ENCODE measurements at regions not wholly inside any gene's neighbourhood (a gene's known extent, or its start where the extent isn't known, plus 50 kb on each side); places are given as distances from the start of the nearest gene placed in this dataset.

- FAIRE-seq, result no peak
- no peak for TF ChIP-seq CTCF (IDR thresholded peaks at IDR 0.05; ENCODE audit: insufficient read depth, missing control alignments)
- no peak for DNase-seq (ENCODE audit: insufficient read length, low spot score)
These were observed 210.8 kb downstream of the TBC1D2B start for GRCh38 chr15:77866596-77867125.

DNA sequence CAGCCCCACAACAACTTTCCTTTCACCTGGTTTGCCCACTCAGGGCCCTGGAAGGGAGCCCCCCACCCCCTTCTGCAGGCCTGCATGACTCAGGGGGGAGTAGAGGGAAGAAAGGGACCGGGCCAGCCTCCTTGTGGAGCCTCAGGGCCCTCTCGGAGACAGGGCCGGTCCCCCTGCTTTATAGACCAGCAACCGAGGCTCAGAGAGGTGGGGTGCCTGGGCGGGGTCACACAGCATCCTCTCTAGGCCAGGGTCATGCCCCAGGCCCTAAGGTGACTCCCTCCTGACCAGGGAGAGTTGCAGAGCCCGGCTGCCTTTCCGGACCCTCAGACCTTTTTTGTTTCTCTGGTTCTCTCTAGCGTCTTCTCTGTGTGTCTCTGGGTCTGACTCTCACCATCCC is 211.3 kb downstream of the TBC1D2B start:
- TF ChIP-seq CTCF (IDR thresholded peaks at IDR 0.05; ENCODE audit: insufficient read depth, missing control alignments), result no peak
- no peak for FAIRE-seq
- no peak for DNase-seq (ENCODE audit: insufficient read length, low spot score)

GRCh38 chr15:77865701-77866100 is 211.8 kb downstream of the TBC1D2B start:
- no peak for TF ChIP-seq CTCF (IDR thresholded peaks at IDR 0.05; ENCODE audit: insufficient read depth, missing control alignments)
- DNase-seq (ENCODE audit: insufficient read length, low spot score), result no peak
- FAIRE-seq, result no peak

GRCh38 chr15:77865106-77865610 is 212.4 kb downstream of the TBC1D2B start:
- no peak for FAIRE-seq
- DNase-seq (ENCODE audit: insufficient read length, low spot score), result no peak
- no peak for TF ChIP-seq CTCF (IDR thresholded peaks at IDR 0.05; ENCODE audit: insufficient read depth, missing control alignments)

DNA sequence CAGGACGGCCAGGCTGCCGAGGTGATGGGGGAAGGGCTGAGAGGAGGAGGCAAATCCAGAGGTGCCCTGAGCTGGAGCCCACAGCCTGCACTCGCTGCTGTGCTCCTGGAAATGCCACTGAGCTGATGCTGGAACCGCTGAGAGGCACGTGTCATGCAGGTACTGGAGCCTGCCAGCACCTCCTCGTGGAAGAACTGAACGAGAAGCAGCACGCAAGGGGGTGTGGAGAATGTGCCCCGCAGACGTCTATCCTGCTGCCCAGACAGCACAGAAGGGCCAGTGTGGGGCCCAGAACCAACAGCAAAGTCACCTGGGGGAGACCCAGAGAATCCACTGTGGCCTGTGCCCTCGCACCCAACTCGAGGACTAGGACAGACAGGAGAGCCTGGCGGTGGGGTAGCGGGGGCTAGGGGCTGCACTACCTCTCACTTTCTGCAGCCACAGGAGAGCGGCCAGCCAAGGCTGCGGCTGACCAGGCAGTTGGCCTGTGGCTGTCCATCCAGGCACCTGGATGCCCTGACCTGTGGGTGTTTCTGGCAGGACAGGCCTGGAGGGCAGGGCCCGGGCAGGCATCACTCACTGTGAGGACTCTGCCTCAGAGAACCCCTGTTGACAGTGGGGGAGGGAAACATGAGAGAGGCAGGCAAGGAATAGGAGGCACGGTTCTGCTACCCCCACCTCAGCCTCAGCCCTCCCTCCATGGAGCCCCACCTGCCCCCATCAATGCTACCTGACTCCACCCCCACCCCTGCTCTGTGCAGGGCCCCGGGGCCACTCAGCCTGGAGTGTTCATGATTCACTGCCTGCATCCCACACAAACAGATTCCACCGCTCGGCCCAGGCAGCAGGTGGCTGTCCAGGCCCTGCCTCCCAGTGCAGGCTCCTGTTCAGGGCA is 213.1 kb downstream of the TBC1D2B start:
- DNase-seq (ENCODE audit: insufficient read length, low spot score) (no peak), FAIRE-seq (no peak)
- TF ChIP-seq CTCF (IDR thresholded peaks at IDR 0.05; ENCODE audit: insufficient read depth, missing control alignments), result no peak

GRCh38 chr15:77863491-77864105 is 213.9 kb downstream of the TBC1D2B start:
- FAIRE-seq, result no peak

More at GRCh38 chr15:77863491-77864105, 213.9 kb downstream of the TBC1D2B start:
- no peak for DNase-seq (ENCODE audit: insufficient read length, low spot score)
- TF ChIP-seq CTCF (IDR thresholded peaks at IDR 0.05; ENCODE audit: insufficient read depth, missing control alignments), result no peak

Measured in D721Med (cell line).